ENCODE measurements at regions not wholly inside any gene's neighbourhood (a gene's known extent, or its start where the extent isn't known, plus 50 kb on each side); places are given as distances from the start of the nearest gene placed in this dataset.

- TF ChIP-seq CTCF (IDR thresholded peaks at IDR 0.05; ENCODE audit: control insufficient read depth, extremely low read depth, insufficient read depth) = no peak
- no peak for DNase-seq (ENCODE audit: low read depth)
- H3K4me3 ChIP-seq (ENCODE audit: low read depth, low read length) = no peak overlapping the region
Measured at GRCh38 chr13:61188057-61188456, 227.6 kb downstream of the PCDH20 start.

- DNase-seq (ENCODE audit: low read depth) = peak; percentile 33
Measured at GRCh38 chr13:61187471-61187870, 228.2 kb downstream of the PCDH20 start.

GRCh38 chr13:61183670-61184069 is 232.0 kb downstream of the PCDH20 start:
- DNase-seq (ENCODE audit: low read depth) = no peak

More at GRCh38 chr13:61187471-61187870, 228.2 kb downstream of the PCDH20 start:
- TF ChIP-seq CTCF (IDR thresholded peaks at IDR 0.05; ENCODE audit: control insufficient read depth, extremely low read depth, insufficient read depth) = no peak
- H3K4me3 ChIP-seq (ENCODE audit: low read depth, low read length) = no peak overlapping the region

GRCh38 chr13:61180234-61180633 is 235.4 kb downstream of the PCDH20 start:
- no peak overlapping the region for H3K4me3 ChIP-seq (ENCODE audit: low read depth, low read length)
- DNase-seq (ENCODE audit: low read depth) = no peak
- no peak for TF ChIP-seq CTCF (IDR thresholded peaks at IDR 0.05; ENCODE audit: control insufficient read depth, extremely low read depth, insufficient read depth)

More at GRCh38 chr13:61183670-61184069, 232.0 kb downstream of the PCDH20 start:
- H3K4me3 ChIP-seq (ENCODE audit: low read depth, low read length) = no peak overlapping the region
- no peak for TF ChIP-seq CTCF (IDR thresholded peaks at IDR 0.05; ENCODE audit: control insufficient read depth, extremely low read depth, insufficient read depth)

- no peak for TF ChIP-seq CTCF (IDR thresholded peaks at IDR 0.05; ENCODE audit: control insufficient read depth, extremely low read depth, insufficient read depth)
- DNase-seq (ENCODE audit: low read depth) = no peak
- no peak overlapping the region for H3K4me3 ChIP-seq (ENCODE audit: low read depth, low read length)
Measured at GRCh38 chr13:61179741-61180140, 235.9 kb downstream of the PCDH20 start.

- no peak for TF ChIP-seq CTCF (IDR thresholded peaks at IDR 0.05; ENCODE audit: control insufficient read depth, extremely low read depth, insufficient read depth)
- no peak overlapping the region for H3K4me3 ChIP-seq (ENCODE audit: low read depth, low read length)
- no peak for DNase-seq (ENCODE audit: low read depth)
Measured at GRCh38 chr13:61170856-61171255, 244.8 kb downstream of the PCDH20 start.

GRCh38 chr13:61162636-61163035 is 253.0 kb downstream of the PCDH20 start:
- TF ChIP-seq CTCF (IDR thresholded peaks at IDR 0.05; ENCODE audit: control insufficient read depth, extremely low read depth, insufficient read depth) = no peak
- H3K4me3 ChIP-seq (ENCODE audit: low read depth, low read length) = no peak overlapping the region
- DNase-seq (ENCODE audit: low read depth) = no peak

Measured in LNCaP clone FGC (cell line).